GM18508 (cell line): ENCODE measurements at regions not wholly inside any gene's neighbourhood (a gene's known extent, or its start where the extent isn't known, plus 50 kb on each side); places are given as distances from the start of the nearest gene placed in this dataset.
"Not testable (repeated sequence)": the region's sequence is repeated elsewhere in the genome, so short reads cannot be mapped to it uniquely, and the experiment has no call there.

Source experiments
- ATAC-seq: cut with Tn5 transposase; IDR thresholded peaks from one replicate; pipeline ENCODE4 v1.9.1; 2021; ENCODE audit warnings: moderate number of reproducible peaks; ENCODE audit not compliant: insufficient read depth, unreplicated experiment

DNA sequence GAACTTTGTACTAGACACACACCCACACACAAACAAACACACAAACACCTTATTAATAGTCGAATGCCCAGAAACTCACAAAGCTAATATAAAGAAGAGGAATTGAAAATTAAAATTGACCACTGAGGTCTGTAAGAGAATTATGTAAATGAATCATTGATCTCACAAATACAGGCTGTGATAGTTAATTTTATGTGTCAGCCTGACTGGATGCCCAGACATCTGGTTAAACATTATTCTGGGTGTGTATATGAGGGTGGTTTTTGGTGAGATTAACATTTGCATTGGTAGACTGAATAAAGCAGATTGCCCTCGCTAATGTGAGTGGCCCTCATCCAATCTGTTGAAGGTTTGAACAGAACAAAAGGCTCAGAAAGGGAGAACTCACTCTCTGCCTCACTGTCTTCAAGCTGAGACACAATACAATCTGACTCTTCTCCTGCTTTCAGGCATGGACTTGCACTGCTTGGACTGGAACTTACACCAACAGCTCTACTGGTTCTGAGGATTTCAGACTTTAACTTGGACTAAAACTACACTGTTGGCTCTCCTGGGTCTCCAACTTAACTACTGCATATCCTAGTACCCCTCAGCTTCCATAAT is 199.4 kb upstream of the TTC14 start:
- ATAC-seq = peak; percentile 71

DNA sequence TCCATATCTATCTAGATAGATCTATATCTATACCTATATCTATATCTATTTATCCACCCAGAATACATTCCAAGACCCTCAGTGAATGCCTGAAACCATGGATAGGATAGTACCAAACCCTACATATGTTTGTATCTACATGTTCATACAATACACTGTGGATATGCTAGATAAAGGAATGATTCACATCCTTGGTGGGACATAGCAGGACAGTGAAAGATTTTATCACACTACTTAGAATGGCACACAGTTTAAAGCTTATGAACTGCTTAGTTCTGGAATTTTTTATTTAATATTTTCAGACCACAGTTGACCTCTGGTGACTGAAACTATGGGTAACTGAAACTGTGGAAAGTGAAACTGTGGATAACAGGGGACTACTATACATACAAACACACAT is 198.8 kb upstream of the TTC14 start:
- no peak for ATAC-seq

DNA sequence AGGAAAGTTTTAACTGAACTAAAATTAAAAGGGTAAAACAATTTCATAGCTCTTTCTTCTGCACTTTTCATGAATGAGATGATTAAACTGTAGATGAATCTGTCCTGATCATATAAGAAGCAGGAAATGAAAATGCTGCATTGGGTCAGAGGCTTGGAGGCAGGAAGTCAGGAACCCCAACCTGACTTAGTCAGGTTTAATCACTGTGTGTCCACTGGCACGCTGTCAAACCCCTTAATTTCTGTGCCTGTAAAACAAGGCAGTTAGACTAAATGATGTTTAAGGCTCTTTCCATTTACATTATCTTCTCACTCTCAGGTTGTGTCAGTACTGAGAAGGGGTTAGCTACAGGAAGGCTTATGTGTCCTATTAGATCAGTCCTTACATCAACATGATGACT is 193.3 kb upstream of the TTC14 start:
- ATAC-seq = peak; percentile 61

- no peak for ATAC-seq
Measured at GRCh38 chr3:180409170-180409569, 192.8 kb upstream of the TTC14 start.

DNA sequence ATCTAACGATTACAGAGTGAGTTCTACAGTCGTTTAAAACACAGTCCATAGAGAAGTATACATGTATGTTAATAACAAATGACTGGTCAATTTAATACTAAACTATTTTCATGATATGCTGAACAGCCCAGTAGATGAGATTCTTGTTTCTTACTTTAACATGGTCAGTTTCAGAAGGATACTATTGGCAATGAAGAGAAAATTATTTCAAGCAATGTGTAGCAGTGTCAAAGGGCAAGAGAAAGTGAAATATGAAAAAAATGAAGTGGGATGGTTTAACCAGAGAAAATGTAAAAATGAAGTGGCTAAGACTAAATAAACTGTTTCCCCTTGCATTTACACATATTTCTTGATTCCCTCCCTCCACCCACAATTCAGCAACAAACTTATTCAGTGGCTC is 192.1 kb upstream of the TTC14 start:
- no peak for ATAC-seq

DNA sequence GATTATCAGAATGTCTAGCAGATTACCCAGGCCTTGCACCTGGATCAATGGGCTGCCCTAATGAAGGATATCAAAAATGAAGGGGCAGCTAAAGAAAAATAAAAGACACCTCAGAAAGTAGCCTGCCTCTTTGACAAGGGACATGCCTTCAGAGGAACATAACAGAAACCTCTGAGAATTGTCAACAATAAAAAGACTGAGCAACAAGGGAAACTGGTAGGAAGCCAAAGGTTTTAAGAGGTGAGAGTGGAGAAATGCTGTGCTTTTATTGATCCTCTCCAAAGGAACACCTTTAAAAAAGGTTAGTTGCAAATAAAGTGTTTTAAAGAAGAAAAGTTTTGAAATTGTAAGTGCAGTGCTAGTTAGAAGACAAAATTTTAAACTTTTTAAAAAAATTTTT is 187.8 kb upstream of the TTC14 start:
- ATAC-seq = no peak

DNA sequence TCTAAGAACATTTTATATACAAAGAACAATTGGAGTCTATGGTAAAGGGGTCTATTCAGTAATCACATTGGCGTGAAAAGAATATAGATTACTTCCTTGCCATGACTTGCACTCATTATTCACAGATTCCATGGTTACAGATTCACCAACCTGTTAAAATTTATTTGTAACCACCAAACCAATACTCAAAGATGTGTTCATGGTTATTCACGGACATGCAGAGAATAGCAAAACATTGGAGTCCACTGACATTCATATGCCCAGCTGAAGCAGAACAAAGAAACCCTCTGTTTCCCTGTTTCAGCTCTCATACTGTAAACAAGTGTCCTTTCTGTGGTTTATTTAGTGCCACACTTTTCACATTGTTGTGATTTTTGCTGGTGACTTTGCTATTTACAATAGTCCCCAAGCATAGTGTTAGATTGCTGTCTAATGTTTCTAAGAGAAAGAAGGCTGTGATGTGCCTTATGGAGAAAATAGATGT is 185.8 kb upstream of the TTC14 start:
- ATAC-seq = no peak

- ATAC-seq = no peak
Measured at GRCh38 chr3:180417241-180417640, 184.7 kb upstream of the TTC14 start.

GRCh38 chr3:180420016-180420415 is 181.9 kb upstream of the TTC14 start:
- ATAC-seq = no peak

- ATAC-seq = no peak
Measured at GRCh38 chr3:180420804-180421203, 181.2 kb upstream of the TTC14 start.

DNA sequence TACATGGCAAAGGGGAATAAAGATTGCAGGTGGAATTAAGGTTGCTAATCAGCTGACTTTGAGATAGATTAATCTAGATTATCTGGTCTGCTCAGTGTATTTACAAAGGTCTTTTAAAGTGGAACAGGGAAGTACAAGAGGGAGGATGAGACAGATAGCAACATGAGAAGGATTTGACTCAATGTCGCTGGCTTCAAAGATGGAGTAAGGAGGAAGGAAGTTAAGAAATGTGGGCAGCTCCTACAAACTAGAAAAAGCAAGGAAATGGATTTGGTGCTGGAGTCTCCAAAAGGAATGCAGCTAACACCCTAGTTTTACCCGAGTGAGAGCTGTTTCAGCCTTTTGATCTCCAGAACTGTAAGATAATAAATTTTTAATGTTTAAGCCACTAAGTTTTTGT is 180.7 kb upstream of the TTC14 start:
- no peak for ATAC-seq

GRCh38 chr3:180421721-180422120 is 180.2 kb upstream of the TTC14 start:
- no peak for ATAC-seq

- not testable (repeated sequence) for ATAC-seq
Measured at GRCh38 chr3:180424305-180424704, 177.7 kb upstream of the TTC14 start.

- ATAC-seq = no peak
Measured at GRCh38 chr3:180430896-180431295, 171.1 kb upstream of the TTC14 start.

DNA sequence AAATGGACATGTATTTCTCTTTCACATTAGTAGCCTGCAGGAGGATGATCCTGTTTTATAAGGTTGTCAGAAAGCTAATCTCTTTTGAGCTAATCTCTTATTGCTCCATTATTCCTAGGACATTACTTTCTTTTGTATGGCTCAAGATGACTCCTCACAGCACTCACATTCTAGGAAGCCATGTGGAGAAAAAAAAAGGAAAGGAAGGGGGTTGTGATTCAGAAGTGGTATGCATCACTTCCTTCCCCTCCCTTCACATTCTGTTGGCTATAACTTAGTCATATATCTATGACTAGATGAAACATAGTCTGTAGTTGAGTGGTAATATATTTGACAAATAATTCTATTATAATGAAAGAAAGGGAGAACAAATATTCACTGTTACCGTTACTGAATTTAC is 168.8 kb upstream of the TTC14 start:
- no peak for ATAC-seq

DNA sequence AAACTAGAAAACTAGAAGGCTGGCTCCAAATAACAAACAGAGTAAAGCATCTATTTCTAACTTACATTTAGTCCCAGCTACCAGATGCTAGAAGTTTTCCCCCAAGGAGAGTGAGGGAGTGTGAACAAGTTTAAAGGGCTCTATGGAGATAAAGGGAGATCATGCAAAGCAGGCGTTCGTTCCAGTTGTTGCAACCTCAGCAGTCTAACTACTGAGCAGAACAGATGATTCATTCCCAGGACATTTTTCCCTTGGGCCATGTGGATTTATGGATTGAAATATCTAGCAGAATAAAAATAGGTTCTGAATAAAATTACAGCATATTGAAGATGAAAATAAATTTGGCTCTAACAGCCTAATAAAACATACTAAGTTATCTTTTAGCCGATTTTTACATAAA is 154.8 kb upstream of the TTC14 start:
- ATAC-seq = no peak

DNA sequence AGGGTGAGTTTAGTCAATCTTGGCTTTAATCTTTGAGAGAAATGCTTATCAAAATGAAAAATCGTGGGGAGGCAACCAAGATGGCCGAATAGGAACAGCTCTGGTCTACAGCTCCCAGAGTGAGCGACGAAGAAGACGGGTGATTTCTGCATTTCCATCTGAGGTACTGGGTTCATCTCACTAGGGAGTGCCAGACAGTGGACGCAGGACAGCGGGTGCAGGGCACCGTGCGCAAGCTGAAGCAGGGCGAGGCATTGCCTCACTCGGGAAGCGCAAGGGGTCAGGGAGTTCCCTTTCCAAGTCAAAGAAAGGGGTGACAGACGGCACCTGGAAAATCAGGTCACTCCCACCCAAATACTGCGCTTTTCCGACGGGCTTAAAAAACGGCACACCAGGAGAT is 153.6 kb upstream of the TTC14 start:
- not testable (repeated sequence) for ATAC-seq

DNA sequence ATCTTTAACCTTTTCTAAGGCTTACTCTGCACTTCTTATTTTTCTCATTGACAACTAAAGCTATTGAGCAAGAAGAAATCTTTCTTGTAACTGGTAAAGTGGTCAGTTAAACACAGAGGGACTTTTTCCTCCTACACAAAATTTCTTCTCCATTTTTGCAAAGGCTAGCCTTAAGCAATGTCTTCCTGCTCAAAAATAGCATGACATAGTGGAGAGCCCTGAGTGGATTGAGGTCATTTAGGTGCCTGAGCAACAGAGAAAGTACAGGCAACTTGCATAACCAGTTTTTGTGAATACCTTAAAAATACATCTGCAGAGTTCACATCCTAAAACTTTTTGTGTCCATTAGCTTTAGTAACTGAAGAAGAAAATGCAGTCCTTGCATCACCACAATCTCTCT is 144.7 kb upstream of the TTC14 start:
- ATAC-seq = no peak

- no peak for ATAC-seq
Measured at GRCh38 chr3:180466401-180467011, 135.5 kb upstream of the TTC14 start.

DNA sequence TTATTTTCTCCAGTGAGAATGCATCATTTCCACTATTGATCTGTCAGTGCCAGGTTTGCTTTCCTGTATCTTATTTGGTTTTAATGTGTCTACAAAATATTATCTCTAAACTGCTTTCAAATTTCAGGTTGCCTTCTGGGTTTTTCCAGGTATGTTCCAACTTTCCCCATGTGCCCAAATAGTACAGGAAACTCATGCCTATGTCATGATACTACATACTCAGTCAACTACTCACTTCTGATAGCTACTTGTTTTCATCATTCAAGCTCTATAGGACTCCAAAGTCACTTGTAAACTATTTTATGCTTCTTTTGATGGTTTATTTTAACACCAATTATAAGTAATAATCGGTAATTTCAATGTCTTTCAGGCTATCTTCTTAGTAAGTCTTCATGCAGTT is 134.8 kb upstream of the TTC14 start:
- no peak for ATAC-seq

GRCh38 chr3:180469149-180469548 is 132.8 kb upstream of the TTC14 start:
- ATAC-seq = no peak

DNA sequence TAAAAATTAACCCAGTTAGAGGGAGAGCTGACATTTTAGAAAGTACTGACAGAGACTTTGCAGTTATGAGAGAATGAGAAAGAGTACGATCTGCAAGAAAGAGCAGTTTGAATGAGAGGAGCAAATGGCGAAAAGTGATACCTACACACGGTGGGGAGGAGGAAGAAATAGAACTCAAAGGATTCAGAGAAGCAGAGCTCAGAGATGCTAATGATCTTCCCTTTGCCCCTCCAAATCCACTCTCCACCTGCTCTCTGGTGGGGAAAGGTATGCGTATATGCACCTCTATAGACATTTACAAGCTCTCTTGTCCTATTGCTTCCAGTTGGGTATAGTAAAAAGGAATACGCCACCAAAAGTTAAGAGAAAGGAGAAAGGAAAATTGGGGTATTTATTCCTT is 123.3 kb upstream of the TTC14 start:
- ATAC-seq = no peak
